ENCODE measurements at regions not wholly inside any gene's neighbourhood (a gene's known extent, or its start where the extent isn't known, plus 50 kb on each side); places are given as distances from the start of the nearest gene placed in this dataset.

- Histone ChIP-seq H3K4me1 (no peaks in the 10 kb centered on the region), H3K9me3 (no peaks in the 10 kb centered on the region), H3K36me3 (ENCODE audit: low read depth, missing control alignments) (no peaks in the 10 kb centered on the region), H3K27me3 (no peaks in the 10 kb centered on the region), H3K27ac (no peak overlapping the region), H3K4me3 (no peak overlapping the region)
- TF ChIP-seq POLR2A (IDR thresholded peaks at IDR 0.05) (no peak), CTCF (IDR thresholded peaks at IDR 0.05) (no peak)
- DNase-seq: no peak
- intact Hi-C loops (cut with DNase I; ENCODE audit: low total_unique reads): no loop called here
- 81 to 89% methylated on average over 3 of the region's 3 CpGs for WGBS, 2 donors
Observed at GRCh38 chr2:117492209-117492851, 322.2 kb upstream of the DDX18 start.

GRCh38 chr2:117500721-117501120 lies 313.8 kb upstream of the DDX18 start:
- intact Hi-C loops (cut with DNase I; ENCODE audit: low total_unique reads): no loop called here
- no peaks in the 10 kb centered on the region for H3K4me1 ChIP-seq
- DNase-seq: no peak
- TF ChIP-seq CTCF (IDR thresholded peaks at IDR 0.05) (no peak), POLR2A (IDR thresholded peaks at IDR 0.05) (no peak)
- no peaks in the 10 kb centered on the region for H3K36me3 ChIP-seq (ENCODE audit: low read depth, missing control alignments)
- WGBS, 2 donors: 83 to 92% methylated on average over 3 of the region's 3 CpGs
- no peaks in the 10 kb centered on the region for H3K9me3 ChIP-seq
- no peaks in the 10 kb centered on the region for H3K27me3 ChIP-seq
- H3K27ac ChIP-seq: no peak overlapping the region
- H3K4me3 ChIP-seq: no peak overlapping the region

GRCh38 chr2:117502121-117502520 lies 312.4 kb upstream of the DDX18 start:
- intact Hi-C loops (cut with DNase I; ENCODE audit: low total_unique reads): no loop called here
- H3K27me3 ChIP-seq: no peaks in the 10 kb centered on the region
- 55 to 56% methylated on average over 5 of the region's 5 CpGs for WGBS, 2 donors
- TF ChIP-seq CTCF (IDR thresholded peaks at IDR 0.05) (no peak), POLR2A (IDR thresholded peaks at IDR 0.05) (no peak)
- H3K4me1 ChIP-seq: no peaks in the 10 kb centered on the region
- DNase-seq: no peak
- H3K9me3 ChIP-seq: no peaks in the 10 kb centered on the region
- H3K36me3 ChIP-seq (ENCODE audit: low read depth, missing control alignments): no peaks in the 10 kb centered on the region
- no peak overlapping the region for H3K4me3 ChIP-seq
- H3K27ac ChIP-seq: no peak overlapping the region

- WGBS, 2 donors: 76 to 77% methylated on average over 2 of the region's 2 CpGs
- intact Hi-C loops (cut with DNase I; ENCODE audit: low total_unique reads): no loop called here
- H3K36me3 ChIP-seq (ENCODE audit: low read depth, missing control alignments): no peaks in the 10 kb centered on the region
- TF ChIP-seq CTCF (IDR thresholded peaks at IDR 0.05) (no peak), POLR2A (IDR thresholded peaks at IDR 0.05) (no peak)
- no peaks in the 10 kb centered on the region for H3K4me1 ChIP-seq
- no peak overlapping the region for H3K4me3 ChIP-seq
- H3K9me3 ChIP-seq: no peaks in the 10 kb centered on the region
- H3K27me3 ChIP-seq: no peaks in the 10 kb centered on the region
- peak; percentile 21 for DNase-seq
- no peak overlapping the region for H3K27ac ChIP-seq
Observed at GRCh38 chr2:117512307-117512706, 302.2 kb upstream of the DDX18 start.

GRCh38 chr2:117514371-117514770 lies 300.1 kb upstream of the DDX18 start:
- no peak for TF ChIP-seq CTCF (IDR thresholded peaks at IDR 0.05)
- TF ChIP-seq POLR2A (IDR thresholded peaks at IDR 0.05): no peak
- intact Hi-C loops (cut with DNase I; ENCODE audit: low total_unique reads): no loop called here
- Histone ChIP-seq H3K27me3 (no peaks in the 10 kb centered on the region), H3K9me3 (no peaks in the 10 kb centered on the region), H3K4me1 (no peaks in the 10 kb centered on the region), H3K36me3 (ENCODE audit: low read depth, missing control alignments) (no peaks in the 10 kb centered on the region), H3K27ac (no peak overlapping the region), H3K4me3 (no peak overlapping the region)
- WGBS, 2 donors: 75 to 77% methylated on average over 1 of the region's 1 CpG
- DNase-seq: no peak
